IPS-NIHi7 (cell line): ENCODE measurements at regions not wholly inside any gene's neighbourhood (a gene's known extent, or its start where the extent isn't known, plus 50 kb on each side); places are given as distances from the start of the nearest gene placed in this dataset.

Experiments
- DNase-seq: peaks from one replicate; pipeline ENCODE4 v3.0.0; 2012; ENCODE audit warnings: mixed read lengths; ENCODE audit errors: extremely low spot score

DNA sequence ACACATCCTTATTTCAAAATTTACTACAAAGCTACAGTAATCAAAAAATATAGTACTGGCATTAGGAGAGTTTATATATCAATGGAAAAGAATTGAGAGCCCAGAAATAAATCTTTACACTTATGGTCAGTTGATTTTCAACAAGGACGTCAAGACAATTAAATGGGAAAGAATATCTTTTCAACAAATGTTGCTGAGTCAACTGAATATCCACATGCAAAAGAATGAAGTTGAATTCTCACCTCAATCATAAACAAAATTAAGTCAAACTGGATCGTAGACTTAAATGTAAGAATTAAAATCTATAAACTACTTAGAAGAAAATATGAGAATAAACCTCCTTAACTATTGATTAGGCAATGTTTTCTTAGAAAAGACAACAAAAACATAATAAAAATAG is 61.5 kb upstream of the PRR16 start:
- DNase-seq = no peak

DNA sequence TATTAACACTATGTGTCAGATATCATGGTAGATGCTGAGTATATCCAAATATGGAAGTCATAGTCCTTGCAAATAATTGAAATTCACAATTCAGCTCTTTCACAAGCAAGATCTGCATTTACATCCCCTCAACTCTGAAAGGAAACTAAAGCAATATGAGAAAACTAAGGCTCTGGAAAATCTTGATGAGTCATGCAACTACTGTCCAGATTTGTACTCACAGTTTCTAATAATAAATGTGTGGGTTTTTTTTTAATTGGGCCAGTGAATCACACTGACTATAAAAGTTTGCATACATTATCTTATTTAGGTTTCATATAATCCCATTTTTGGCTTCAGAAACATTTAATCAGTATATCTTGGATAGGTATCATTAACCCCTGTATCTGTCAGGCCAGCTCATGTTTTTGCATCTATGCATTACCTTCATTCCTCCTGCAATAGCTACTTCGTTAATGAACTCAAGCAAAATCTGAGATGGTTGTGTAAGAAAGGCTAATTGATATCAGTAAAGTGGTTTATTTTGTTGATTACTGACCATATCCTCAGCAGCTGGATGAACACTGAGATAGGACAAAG is 58.7 kb upstream of the PRR16 start:
- DNase-seq = no peak

DNA sequence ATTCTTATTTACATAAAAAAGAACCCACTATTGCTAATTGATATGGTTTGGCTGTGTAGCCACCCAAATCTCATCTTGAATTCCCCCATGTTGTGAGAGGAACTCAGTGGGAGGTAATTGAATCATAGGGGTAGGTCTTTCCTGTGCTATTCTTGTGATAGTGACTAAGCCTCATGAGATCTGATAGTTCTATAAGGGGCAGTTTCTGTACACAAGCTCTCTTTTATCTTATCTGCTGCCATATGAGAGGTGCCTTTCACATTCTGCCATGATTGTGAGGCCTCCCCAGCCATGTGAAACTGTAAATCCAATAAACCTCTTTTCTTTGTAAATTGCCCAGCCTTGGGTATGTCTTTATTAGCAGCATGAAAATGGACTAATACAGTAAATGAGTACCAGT is 58.2 kb upstream of the PRR16 start:
- no peak for DNase-seq

DNA sequence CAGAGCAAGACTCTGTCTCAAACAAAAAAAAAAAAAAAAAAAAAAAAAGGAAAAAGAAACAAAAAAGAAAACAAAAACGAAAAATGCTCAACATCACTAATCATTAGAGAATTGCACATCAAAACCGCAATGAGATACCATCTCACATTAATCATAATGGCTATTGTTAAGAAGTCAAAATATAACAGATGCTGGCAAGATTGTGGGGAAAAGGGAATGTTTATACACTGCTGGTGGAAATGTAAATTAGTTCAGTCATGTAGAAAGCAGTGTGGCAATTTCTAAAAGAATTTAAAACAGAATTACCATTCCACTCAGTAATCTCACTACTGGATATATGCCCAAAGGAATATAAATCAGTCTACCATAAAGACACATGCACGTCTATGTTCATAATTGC is 50.4 kb upstream of the PRR16 start:
- no peak for DNase-seq
